DMS53 treated with DMSO at 0.1 percent for 48 hours (cell line): ENCODE measurements at regions not wholly inside any gene's neighbourhood (a gene's known extent, or its start where the extent isn't known, plus 50 kb on each side); places are given as distances from the start of the nearest gene placed in this dataset.
A peak's percentile ranks its signal among the peaks of the same experiment; 100 is the strongest.
"Not testable (repeated sequence)": the region's sequence is repeated elsewhere in the genome, so short reads cannot be mapped to it uniquely, and the experiment has no call there.

Experiments used
- DNase-seq: peaks from one replicate; lab custom pipeline; 2025; ENCODE audit not compliant: unreplicated experiment; lab: John Stamatoyannopoulos, UW

DNA sequence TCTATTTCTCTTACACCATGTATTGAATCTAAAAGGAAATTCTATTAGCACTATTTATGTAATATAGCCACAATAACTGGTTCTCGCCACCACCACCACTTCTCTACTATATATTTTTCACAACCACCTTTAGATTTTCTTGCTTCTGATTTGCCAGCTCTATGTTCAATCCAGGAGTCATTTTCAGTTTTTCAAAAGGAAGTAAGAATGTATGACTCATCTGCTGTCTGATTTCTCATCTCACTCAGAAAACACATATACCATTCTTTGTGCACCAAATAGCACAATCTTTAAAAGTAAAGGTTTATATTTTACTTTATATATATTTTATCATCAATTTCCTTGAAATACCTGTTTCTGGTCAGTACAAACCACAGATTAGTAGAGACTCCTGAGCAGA lies 1127.5 kb downstream of the TAF11L14 start:
- DNase-seq = peak; percentile 25

GRCh38 chr5:18764161-18764560 lies 1129.9 kb downstream of the TAF11L14 start:
- DNase-seq = no peak

DNA sequence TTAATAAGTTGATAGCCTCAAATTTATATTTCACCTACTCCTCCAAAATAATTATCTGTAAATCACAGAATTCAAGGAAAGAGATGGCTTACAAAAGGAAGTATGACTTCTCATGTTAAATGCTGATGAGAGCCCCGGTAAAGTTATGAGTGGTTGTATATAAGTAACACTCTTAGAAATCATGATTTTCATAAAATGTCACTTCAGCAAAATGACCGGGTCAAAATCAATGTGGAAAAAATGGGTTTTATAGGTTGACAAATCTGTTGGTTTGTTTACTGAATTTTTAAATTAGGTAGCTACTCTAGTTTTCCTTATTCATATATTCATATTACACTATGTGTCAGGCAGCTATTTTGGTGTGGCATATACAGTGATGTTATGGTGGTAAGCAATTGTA lies 1131.0 kb downstream of the TAF11L14 start:
- no peak for DNase-seq

DNA sequence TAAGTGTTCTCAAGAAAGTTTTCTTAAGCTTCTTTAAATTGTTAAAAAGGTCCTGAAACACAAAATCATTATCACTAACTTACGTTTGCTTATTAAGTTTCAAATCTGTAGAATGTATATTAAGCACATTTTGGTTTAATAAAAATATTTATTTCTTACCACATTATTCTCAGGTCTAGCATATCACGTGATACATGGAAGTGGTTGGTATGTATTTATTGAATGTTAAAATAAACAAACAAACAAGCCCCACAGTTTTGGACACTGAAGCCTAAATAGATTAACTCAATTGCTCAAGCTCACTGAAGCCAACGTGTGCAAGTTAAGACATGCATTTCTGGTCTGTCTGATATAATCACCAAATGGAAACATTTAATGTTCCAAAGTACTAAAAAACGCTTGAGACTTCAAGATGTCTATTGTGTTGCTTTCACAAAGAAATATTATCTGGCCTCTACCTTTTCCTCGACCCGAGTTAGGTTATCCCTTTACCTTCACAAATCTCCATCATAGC lies 1136.9 kb downstream of the TAF11L14 start:
- no peak for DNase-seq

- peak; percentile 66 for DNase-seq
Measured at GRCh38 chr5:18772475-18772874, 1138.2 kb downstream of the TAF11L14 start.

GRCh38 chr5:18778225-18778624 lies 1144.0 kb downstream of the TAF11L14 start:
- DNase-seq = no peak

DNA sequence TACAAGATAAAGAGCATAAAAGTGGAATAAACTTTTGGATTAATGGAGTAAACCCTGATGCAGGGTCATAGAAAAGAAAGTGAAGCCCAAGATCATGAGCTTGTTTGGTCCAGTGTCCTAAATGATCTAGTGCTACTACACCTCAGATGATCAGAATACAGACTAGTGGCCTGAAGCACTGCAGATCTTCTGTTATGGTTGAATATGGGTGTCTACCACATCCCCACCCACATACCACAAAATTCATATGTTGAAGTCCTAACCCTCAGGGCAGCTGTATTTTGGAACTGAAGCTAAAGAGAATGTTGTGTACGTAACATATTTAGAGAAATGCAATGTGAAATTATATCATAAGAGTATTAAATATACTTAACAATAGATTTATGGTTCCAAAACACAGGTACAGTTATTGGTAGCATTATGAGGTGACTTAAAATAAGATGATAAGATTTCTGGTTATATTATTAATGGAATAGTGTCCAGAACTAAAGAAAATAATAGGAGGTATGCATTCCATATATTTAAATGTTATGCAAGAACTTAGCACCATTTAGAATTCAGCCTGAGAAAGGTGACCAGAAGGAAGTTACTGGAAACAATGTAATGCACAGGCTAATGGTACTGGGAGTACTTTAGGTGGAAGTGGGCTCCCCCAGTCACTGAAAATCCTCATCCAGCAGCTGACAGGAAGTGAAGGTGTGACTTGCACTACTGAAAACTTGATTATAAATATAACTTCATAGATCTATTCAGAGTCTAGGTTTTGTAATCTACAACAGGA lies 1155.1 kb downstream of the TAF11L14 start:
- no peak for DNase-seq

DNA sequence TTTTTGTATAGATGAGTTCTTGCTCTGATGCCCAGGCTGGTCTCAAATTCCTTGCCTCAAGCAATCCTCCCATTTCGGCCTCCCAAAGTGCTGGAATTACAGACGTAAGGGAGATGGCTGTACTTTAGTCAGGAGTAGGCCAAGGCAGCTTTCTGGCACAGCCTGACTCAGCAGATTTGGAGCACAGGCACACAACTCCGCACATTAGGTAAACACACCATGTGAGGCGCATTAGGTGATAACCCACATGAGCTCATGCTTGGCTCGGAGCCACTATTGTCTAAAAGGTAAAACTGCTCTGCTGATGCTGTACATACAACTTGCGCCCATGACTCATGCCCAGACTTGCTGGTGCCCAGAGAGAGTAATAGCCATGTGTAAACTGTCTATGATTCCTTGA lies 1157.9 kb downstream of the TAF11L14 start:
- peak; percentile 90 for DNase-seq

- no peak for DNase-seq
Measured at GRCh38 chr5:18797222-18797621, 1163.0 kb downstream of the TAF11L14 start.

DNA sequence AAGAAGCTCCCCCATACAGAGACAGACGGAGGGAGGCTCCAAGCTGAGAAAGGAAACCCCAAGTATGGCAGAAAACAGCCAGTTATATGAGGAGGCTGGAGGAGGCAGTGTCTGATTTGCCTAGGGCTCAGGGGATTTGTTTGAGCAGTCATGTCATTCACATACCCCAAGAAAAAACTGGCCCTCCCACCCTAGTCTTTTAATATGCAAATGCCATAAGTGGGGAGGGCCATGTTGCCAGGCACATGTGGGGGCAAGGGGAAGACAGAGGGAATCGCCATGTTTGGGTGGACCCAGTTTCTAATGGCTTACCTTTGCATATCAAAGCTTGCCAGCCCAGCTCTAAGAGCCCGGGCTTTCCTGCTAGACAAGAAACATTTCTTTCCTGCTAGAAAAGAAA lies 1163.8 kb downstream of the TAF11L14 start:
- no peak for DNase-seq

GRCh38 chr5:18799482-18800128 lies 1165.3 kb downstream of the TAF11L14 start:
- DNase-seq = no peak

- no peak for DNase-seq
Measured at GRCh38 chr5:18800293-18801025, 1166.2 kb downstream of the TAF11L14 start.

DNA sequence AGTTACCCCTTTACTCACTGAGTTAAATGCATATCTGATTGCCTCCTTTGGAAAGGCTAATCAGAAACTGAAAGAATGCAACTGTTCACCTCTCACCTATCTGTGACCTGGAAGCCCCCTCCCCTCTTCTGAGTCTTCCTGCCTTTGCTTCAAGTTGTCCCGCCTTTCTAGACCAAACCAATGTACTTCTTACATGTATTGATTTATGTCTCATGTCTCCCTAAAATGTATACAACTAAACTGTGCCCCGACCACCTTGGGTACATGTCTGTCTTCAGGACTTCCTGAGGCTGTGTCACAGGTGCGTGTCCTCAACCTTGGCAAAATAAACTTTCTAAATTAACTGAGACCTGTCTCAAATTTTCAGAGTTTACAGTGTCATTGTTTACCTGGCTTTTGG lies 1167.2 kb downstream of the TAF11L14 start:
- not testable (repeated sequence) for DNase-seq

DNA sequence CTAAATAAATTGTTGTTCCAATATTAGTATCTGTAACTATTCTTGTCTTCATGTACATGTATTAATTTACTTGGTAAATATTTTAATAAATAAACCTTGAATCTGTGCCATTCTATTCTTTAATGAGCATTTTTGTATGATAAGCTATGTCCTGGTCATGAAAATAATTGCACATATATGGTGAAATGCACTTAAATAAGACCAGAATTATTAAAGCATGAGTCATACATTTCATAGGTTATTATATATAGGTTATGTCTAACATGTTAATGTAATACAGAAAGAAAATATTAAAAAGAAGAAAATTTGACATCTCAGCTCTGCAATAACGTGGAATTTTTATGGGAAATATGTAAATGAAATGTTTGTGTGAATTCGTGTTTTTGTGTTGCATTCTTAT lies 1168.1 kb downstream of the TAF11L14 start:
- no peak for DNase-seq

DNA sequence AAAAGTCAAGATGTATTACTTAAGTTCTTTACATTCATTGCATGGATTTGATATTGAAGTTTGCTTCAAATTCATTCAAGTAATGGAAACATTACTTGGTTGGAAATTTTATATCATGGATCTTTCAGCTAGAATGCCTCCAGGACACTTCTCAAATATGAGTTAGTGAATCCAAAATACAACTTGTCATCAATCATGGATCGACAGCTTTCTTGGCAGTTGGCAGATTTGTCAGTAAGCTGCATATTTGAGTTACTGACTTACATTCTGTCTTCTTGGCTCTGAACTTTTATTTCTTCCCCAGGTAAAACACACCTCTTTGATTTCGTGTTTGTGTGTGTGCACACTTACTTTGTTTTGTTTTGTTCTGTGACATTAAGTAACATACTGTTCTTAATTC lies 1171.1 kb downstream of the TAF11L14 start:
- no peak for DNase-seq

- no peak for DNase-seq
Measured at GRCh38 chr5:18807256-18808149, 1173.2 kb downstream of the TAF11L14 start.

- no peak for DNase-seq
Measured at GRCh38 chr5:18811661-18812060, 1176.3 kb downstream of the CDH18 start.

GRCh38 chr5:18828351-18828750 lies 1159.6 kb downstream of the CDH18 start:
- DNase-seq = no peak

DNA sequence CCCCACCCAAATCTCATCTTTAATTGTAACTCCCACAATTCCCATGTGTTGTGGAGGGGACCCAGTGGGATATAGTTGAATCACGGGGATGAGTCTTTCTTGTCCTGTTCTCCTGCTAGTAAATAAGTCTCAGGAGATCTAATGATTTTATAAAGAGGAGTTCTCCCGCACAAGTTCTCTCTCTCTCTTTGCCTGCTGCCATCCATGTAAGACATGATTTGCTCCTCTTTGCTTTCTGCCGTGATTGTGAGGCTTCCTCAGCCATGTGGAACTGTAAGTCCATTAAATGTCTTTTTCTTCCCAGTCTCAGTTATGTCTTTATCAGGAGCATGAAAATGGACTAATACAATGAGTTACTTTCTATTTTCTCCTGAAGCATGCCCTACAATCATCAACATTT lies 1158.5 kb downstream of the CDH18 start:
- no peak for DNase-seq

GRCh38 chr5:18850216-18850615 lies 1137.8 kb downstream of the CDH18 start:
- no peak for DNase-seq

DNA sequence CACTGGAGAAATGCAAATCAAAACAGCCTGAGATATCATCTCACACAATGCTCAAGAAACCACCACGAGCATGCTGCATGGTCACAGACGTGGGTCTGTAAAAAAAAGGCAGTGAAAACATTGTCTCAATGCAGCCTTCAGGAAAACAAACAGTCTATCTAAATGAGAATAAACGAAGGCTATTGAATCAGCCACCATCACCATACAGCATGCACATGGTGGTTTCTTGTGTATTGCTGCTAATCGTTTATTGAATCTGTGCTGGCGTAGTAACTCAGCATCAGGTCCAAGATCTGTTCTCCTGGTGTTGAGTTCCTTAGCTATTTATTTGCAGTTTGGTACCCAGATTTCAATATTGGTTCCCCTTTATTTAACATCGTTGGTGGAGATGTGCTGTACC lies 1115.0 kb downstream of the CDH18 start:
- no peak for DNase-seq
